HG03045 (cell line): ENCODE measurements at regions not wholly inside any gene's neighbourhood (a gene's known extent, or its start where the extent isn't known, plus 50 kb on each side); places are given as distances from the start of the nearest gene placed in this dataset.
"Not testable (repeated sequence)": the region's sequence is repeated elsewhere in the genome, so short reads cannot be mapped to it uniquely, and the experiment has no call there.

Experiments used
- ATAC-seq: cut with Tn5 transposase; IDR thresholded peaks from one replicate; pipeline ENCODE4 v1.9.1; 2021; ENCODE audit warnings: mild to moderate bottlenecking, moderate library complexity; ENCODE audit not compliant: unreplicated experiment

DNA sequence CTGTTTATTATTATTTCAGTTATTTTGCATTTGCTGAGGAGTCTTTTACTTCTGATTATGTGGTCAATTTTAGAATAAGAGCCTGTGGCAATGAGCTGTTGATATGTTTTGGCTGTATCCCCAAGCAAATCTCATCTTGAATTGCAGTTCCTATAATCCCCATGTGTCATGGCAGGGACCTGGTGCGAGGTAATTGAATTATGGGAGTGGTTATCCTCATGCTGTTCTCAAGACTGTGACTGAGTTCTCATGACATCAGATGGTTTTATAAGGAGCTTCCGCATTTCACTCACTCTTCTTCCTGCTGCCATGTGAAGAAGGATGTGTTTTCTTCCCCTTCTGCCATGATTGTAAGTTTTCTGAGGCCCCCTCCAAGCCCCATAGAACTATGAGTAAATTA lies 114.9 kb upstream of the SLCO6A1 start:
- ATAC-seq: no peak

DNA sequence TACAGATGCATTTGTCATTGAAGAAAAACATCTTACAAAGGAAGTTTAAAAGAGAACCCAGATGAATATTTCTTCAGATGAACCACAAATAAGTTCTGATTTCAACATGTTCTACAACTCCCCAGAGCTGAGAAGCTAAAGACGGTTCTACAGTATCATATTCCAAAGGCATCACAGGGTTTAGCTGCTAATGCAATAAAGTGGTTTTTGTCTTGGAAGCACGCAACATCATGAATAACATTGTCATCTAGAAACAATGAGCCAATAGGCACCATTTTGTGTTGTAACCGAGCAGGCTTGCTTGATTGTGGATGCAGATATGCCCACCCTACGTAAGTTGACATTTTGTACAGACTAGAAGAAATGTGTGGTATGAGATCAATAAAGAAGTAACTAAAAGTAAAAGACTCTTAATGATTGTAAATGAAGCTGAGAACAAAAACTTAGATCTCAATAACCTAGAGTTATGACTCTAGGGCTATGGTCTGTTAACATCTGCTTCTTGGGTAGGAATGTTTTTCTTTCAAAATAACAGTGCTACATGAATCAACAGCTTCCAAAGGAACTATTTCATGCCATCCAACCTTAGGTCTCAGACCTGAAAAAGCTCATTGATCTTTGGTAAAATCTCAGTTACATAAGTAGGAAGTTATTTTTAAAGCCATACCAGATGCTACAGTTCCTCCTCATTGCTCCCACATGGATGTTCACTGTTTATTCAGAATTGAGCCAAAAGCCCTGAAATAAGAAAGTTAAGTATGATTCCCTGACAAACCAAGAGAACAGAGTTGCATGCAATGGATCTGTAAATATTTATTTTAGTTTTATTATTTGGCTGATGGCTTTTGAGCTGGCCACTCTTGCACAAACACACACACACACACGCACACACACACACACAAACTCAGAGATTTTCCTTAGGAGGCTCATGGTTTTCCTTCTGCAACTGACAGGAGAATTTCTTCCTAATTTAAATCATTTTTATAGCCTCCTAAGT lies 118.7 kb upstream of the SLCO6A1 start:
- no peak for ATAC-seq

DNA sequence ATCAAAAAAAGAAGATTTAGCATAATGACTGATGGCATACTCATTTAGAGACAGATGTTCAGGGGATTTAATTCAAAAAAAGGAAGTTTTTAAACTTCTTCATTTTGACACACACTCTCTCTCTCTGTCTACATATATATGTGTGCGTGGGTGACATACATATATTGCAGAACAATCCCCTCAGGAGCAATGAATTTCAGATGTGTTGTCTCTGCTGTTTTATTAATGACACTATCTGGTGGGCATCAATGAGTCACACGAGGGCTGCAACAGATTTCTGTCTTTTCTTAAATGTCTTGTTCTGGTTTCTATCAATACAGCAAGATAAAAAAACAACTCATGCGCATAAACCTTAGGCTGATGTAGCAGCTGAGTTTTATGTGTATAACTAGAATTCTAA lies 123.5 kb upstream of the SLCO6A1 start:
- ATAC-seq: no peak

DNA sequence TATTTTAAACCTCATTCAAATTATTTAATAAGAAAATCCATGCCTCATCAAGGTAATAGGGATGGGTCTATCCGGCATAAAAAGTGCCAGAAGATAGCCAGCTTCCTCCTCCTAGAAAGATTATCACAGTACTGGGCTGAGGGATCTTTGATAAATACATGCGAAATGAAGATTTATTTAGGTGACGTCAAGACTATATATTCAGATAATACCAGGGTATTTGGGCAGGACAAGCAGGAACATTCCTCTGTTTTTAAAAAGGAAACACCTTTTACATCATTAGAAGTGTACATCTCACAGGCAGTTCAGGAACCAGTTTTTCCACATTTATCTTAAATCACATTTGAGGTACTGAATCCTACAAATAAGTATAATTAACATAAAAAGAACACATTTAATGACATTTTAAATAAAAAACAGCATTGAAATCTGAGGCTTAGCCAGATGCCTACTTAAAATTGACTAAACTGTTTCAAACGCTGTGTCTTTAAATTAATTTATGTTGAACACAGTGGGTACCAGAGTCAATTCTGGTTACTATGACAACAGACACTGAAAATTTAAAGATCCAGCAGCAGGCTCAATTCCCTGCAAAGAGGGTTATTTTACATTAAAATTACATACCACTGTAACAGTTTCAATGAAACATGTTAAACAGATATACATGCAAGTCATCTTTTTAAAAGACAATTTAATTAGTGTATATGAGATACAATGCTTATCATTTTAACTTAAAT lies 124.7 kb upstream of the SLCO6A1 start:
- no peak for ATAC-seq

DNA sequence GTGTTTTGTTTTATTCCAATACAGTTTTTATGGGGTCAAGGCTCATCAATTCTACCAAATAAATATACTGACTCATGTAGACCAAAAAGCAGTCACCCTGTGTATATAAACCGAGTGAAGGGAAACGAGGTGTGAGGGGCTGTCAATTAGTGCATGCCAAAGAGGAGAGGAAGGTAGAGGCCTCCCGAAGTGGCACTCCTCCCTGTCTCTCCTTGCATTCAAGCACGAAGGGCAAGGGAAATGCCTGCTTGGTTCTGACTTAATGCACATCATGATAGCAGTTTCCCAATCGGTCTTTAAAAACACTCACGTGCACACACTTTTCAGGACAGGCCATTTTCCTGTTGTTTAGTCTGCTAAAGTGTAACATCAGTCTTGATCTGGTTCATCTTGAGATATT lies 125.6 kb upstream of the SLCO6A1 start:
- ATAC-seq: no peak

DNA sequence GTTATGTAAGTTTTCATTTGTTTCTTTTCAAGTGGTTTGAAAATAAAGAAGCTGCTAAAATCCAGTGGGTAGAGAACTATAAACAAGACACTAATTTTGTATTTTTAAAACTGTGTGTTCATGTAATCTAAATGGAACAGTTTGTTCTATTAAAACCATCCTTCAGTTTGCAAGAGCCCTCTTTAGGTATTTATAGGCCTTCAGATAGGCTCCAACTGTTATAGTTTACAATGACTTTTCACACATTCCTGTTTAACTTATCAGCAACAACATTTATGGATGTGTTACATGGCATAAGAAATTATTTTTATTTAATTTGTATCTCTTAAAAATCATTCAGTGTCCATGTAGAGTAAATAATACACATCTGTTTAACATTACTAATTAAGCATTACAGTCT lies 126.7 kb upstream of the SLCO6A1 start:
- no peak for ATAC-seq

DNA sequence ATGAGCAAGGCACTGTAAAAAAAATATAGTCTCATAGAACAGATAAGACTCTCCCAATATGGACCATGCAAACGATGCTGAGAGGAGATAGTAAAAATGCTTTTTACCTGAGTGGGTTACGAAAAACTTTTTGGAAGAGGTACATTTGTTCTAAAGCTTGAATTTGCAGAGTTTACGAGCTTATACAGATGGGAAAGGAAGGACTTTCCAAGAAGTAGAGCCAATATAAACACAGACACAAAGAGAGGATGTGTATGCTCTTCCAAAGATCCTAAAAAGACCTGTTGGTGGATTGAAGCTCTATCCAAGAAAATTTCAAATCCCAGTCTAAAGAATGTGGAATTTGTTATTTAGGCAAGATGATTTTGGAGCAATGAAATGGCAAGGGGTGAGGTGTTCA lies 127.1 kb upstream of the SLCO6A1 start:
- no peak for ATAC-seq

DNA sequence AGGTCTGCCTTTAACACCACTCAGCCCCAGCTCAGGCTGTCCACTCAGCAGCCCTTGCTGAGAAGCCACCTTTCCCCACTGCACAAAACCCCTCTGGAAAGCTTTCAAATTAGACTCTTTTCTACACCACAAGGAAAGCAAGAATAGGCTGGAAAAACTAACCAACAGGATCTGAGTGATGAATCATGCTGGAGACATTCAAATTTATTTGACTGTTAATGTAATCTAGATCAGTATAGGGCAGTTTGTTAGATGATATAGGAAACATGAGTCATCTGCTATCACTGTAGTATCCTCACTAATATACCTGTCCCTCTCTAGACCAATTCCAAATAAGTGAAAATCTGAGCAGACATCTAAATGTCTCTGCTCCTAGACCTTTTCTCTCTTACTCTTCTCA lies 127.8 kb upstream of the PAM start:
- ATAC-seq: no peak

DNA sequence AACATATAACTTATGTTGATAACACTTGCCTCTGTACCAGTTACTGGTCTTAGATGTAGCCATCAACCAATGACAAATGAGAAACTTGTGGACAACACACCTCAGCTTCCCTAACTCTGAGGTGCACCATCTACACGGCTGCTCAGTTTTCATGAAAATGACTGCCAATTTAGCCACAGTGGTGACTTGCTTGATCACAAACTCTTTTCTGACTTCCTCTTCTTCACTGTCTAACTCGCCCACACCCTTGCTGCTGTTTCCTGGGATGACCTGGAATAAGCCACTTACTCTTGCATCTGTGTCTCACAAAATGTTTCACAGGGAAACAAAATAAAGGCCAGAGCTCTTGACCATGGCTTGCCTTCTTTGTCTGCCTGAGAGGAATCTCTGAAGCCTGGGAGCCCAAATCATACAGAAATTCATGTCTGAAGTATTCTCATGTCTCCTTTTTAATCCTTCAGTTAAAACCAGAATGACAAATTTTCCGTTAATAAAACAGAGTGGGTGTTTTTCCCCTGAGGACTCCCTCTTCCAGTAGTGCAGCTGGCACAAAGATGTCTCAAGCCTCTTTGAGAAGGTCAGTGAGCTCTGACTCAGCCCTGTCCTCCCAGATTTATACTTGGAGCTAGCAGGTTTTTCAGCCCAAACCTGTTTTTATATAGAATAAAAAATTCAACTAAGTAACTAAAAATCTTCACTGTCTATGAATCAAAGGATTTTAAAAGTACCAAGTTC lies 126.5 kb upstream of the PAM start:
- no peak for ATAC-seq

DNA sequence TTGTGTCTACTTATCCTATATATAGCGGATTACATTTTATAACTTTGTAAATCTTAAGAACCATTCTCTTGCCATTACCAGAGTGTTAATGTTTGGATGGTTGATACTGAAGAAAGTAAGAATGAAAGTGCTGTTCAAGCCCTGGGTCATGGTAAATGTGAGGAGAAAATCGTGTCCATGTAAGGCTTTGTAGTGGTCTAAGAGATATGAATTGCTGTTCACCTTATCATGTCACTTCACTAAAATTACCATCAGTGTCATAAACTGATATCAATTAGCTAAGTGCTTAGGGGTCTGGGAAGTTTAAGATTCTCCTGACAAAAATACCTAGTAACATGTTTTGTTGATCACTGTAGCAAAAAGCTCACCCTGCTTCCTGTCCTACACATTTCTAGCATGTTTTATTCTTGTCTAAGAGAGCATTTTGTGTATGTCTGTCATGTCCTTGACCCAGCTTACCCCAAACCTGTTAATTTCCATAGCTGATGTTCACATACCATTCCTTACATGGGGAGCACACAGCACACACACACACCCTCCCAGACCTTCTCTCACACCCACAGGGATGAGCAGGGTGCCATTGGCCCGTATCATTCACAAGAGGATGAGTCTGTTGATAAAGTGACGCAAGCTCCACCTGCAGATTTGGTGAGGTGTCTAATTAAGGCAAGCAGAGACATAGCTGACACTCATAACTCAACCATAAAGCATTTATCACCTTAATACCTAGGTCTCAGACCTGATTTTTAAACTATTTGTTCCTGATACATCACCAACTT lies 125.1 kb upstream of the PAM start:
- no peak for ATAC-seq

DNA sequence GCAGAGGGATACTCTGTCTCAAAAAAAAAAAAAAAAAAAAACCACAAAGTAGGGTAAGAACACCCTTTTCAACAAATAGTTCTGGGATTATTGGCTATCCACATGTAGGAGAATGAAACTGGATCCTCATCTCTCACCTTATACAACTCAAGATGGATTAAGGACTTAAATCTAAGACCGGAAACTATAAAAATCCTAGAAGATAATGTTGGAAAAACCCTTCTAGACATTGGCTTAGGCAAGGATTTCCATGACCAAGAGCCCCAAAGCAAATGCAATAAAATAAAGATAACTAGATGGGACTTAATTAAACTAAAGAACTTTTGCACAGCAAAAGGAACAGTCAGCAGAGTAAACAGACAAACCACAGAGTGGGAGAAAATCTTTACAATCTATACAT lies 119.7 kb upstream of the PAM start:
- ATAC-seq: not testable (repeated sequence)

DNA sequence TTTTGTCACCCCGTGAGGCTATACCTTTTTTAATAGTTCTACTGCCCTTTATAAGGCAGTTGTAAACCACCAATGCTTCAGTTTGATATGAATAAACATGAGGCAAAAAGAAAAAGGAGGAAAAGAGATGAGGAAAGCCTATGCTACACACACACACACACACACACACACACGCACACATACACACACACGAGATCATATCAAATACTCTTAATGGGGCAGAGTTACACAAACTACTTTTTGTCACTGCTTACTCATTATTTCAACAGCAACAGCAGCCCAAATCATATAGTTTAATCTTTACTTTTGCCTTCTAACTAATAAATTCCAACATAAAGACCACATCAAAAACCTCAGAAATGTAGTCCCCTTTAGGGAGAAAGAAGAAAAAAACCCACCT lies 116.8 kb upstream of the PAM start:
- ATAC-seq: no peak

DNA sequence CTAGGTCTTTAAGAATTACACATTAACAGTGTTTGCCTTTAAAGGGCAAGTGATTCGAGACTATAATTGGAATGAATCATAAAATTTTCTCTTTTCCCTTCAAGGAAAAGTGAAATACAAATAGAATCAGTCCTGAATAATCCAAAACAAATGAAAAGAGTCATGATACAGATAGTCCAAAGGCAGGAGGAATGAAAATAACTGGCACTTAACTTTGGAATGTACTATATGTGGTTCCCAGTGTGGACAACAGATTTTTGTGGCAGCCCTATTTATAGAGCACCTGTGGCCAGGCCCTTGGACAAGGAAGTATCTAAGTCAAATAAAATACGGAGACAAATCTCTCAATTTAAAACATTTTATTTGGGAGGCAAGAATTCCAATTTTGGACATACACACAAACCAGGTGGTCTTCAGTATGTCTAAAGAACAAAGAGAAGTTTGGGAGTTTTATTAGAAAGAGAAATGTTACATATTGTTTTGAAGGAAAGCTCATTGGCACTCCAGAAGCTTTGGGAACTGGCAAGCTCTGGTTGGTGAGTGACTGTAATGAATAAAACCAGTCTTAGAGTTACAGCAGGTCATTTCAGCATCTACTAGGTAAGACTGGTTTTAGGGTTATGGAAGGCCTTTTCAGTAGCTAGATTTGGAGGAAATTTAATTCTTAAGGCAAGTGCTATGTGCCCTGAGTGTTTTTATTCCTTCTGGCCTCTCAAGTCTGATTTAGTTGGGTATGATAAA lies 116.0 kb upstream of the PAM start:
- ATAC-seq: no peak

DNA sequence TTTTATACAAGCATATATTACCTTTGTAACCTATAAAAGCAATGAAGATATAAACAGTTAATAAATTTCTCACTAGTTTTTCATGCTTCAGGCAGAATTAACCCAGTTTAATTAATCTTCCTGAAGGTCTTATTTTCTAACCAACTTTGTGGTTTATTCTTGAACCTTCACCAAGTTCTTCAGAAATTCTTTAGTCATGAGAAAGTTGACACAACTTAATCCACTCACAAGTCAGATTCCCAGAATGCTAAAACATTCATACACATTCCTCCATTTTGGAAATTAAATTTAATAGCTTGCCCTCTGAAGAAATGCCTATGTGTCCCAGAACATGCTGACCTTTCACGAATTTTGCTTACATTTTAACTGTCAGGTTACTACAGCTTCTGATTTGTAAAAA lies 105.4 kb upstream of the PAM start:
- ATAC-seq: no peak

DNA sequence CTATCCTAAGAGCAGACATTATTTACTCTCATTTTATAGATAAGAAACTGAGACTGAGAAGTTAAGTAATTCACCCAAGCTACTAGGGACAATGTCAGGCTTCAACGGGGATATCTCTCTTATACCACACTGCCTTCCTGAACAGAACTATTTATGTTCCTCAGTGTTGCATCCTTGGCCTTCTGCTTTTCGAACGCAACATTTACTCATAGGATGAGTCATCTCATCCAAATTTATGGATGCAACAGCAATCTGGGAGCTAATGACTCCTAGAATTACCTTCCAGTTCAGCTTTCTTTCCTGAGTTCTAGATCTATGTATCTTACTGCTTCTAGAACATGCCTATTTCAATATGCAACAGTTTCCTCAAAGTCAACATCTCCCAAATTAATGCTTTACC lies 103.6 kb upstream of the PAM start:
- no peak for ATAC-seq

DNA sequence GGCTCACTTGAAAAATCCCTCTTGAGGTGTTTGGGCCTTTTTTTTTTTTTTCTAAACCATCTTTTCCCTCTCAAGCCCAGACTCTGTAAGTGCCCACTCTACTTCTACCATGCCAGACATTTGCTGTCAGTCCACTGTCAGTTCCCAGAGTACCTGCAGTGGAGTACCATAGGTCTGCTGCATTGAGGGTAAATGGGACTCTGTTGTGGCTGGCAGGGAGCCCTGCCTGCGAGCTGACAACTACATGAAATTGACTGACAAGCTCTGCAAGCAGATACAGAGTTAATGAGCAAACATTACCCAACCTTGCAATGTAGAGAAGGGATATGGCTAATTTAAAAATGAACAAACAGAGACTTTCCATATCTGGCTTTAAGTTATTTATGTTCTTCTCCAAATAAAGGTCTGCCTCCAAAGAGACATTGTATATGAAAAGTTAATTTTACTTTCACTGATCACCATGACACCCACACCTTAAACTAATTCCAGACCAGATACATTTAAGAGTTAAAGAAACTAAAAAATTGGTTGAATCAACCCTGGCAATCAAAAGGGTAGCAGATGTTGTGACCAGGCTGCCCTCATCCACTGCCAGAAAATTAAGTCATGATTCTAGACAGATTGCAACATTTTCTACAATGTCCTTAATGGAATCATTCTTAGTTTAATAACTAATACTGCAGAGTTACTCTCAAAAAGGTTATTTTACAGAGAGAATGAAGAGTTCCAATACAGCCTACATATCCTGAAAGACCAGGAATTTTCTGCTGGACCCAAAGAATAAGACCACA lies 100.4 kb upstream of the PAM start:
- ATAC-seq: no peak

DNA sequence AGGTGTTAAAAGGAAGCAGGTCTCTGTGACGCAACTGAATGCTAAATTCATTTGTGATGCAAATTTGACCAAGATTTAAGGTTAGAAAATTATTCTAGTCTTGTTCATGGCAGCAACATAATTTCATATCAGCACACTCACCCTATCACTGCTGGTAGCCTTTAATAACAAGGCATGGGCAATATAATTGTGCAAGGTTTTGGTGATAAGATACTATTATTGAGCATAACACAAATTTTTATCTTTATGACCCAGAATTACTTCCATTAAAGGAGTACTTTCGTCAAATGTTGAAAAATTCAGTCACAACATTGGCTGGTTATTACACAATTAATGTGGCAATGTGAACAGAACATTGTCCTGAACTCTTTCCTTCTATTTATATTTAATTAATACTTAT lies 96.0 kb upstream of the PAM start:
- ATAC-seq: no peak

DNA sequence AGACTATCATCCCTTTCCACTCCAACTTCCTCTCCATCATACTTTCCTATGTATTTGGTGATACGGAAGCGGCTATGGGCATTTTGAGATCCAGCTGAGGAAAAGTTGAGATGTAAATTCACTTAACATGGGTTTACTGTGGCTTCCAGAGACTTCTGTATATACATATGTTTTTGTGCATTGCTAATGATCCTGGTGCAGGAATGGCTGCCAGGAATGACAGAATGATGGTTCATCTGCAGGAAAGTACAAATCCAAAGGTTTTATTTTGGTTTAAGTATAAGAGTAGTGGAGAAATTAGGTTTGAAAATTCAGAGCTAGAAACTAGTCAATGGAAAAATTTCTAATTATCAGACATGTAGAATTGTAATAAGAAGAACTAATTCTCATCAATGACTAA lies 95.0 kb upstream of the PAM start:
- ATAC-seq: no peak
